ENCODE measurements at regions not wholly inside any gene's neighbourhood (a gene's known extent, or its start where the extent isn't known, plus 50 kb on each side); places are given as distances from the start of the nearest gene placed in this dataset.

- ATAC-seq (no peak), DNase-seq (ENCODE audit: low spot score) (no peak), FAIRE-seq (no peak)
- Histone ChIP-seq H3K79me2 (ENCODE audit: insufficient read depth, low read length) (no peaks in the 10 kb centered on the region), H3K9ac (ENCODE audit: insufficient read depth, low read depth, low read length) (no peak overlapping the region), H3K27me3 (ENCODE audit: control insufficient read depth in 1 of 2, insufficient read depth in 2 of 2, low read length in 2 of 2) (no peaks in the 10 kb centered on the region), H4K20me1 (ENCODE audit: insufficient read depth, low read length) (no peaks in the 10 kb centered on the region), H3K4me3 (replicated peaks in 1 of 3; ENCODE audit: insufficient read depth in 1 of 3, low read depth in 2 of 3, low read length in 3 of 3) (no peak overlapping the region), H3K36me3 (replicated peaks in 1 of 2; ENCODE audit: control insufficient read depth in 1 of 2, insufficient read depth in 2 of 2, low read length in 2 of 2) (no peaks in the 10 kb centered on the region), H2AFZ (ENCODE audit: low read length) (no peak overlapping the region), H3K4me2 (ENCODE audit: low read depth, low read length) (no peak overlapping the region), H3K4me1 (ENCODE audit: insufficient read depth, low read length) (no peaks in the 10 kb centered on the region), H3K9me3 (ENCODE audit: low read length) (peaks cover 51% of the 10 kb centered on the region), H3K27ac (ENCODE audit: extremely low read length, insufficient read depth, low read length) (no peak overlapping the region)
- TF ChIP-seq STAG1 (CRISPR knock-in tag; IDR thresholded peaks at IDR 0.05) (no peak), CREM (IDR thresholded peaks at IDR 0.05) (no peak), CREM (CRISPR knock-in tag; IDR thresholded peaks at IDR 0.05) (no peak), GATAD2A (CRISPR knock-in tag; IDR thresholded peaks at IDR 0.05) (no peak), ZSCAN12 (CRISPR knock-in tag; IDR thresholded peaks at IDR 0.05) (no peak), KLF11 (CRISPR knock-in tag; IDR thresholded peaks at IDR 0.05) (no peak)
- TF ChIP-seq, protein P1, sequence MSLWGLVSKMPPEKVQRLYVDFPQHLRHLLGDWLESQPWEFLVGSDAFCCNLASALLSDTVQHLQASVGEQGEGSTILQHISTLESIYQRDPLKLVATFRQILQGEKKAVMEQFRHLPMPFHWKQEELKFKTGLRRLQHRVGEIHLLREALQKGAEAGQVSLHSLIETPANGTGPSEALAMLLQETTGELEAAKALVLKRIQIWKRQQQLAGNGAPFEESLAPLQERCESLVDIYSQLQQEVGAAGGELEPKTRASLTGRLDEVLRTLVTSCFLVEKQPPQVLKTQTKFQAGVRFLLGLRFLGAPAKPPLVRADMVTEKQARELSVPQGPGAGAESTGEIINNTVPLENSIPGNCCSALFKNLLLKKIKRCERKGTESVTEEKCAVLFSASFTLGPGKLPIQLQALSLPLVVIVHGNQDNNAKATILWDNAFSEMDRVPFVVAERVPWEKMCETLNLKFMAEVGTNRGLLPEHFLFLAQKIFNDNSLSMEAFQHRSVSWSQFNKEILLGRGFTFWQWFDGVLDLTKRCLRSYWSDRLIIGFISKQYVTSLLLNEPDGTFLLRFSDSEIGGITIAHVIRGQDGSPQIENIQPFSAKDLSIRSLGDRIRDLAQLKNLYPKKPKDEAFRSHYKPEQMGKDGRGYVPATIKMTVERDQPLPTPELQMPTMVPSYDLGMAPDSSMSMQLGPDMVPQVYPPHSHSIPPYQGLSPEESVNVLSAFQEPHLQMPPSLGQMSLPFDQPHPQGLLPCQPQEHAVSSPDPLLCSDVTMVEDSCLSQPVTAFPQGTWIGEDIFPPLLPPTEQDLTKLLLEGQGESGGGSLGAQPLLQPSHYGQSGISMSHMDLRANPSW (CRISPR knock-in tag; IDR thresholded peaks at IDR 0.05; ENCODE audit: borderline replicate concordance) = no peak
- TF ChIP-seq, protein P2, sequence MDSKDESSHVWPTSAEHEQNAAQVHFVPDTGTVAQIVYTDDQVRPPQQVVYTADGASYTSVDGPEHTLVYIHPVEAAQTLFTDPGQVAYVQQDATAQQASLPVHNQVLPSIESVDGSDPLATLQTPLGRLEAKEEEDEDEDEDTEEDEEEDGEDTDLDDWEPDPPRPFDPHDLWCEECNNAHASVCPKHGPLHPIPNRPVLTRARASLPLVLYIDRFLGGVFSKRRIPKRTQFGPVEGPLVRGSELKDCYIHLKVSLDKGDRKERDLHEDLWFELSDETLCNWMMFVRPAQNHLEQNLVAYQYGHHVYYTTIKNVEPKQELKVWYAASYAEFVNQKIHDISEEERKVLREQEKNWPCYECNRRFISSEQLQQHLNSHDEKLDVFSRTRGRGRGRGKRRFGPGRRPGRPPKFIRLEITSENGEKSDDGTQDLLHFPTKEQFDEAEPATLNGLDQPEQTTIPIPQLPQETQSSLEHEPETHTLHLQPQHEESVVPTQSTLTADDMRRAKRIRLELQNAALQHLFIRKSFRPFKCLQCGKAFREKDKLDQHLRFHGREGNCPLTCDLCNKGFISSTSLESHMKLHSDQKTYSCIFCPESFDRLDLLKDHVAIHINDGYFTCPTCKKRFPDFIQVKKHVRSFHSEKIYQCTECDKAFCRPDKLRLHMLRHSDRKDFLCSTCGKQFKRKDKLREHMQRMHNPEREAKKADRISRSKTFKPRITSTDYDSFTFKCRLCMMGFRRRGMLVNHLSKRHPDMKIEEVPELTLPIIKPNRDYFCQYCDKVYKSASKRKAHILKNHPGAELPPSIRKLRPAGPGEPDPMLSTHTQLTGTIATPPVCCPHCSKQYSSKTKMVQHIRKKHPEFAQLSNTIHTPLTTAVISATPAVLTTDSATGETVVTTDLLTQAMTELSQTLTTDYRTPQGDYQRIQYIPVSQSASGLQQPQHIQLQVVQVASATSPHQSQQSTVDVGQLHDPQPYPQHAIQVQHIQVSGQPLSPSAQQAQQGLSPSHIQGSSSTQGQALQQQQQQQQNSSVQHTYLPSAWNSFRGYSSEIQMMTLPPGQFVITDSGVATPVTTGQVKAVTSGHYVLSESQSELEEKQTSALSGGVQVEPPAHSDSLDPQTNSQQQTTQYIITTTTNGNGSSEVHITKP (CRISPR knock-in tag; IDR thresholded peaks at IDR 0.05; ENCODE audit: low read depth) = no peak
- TF ChIP-seq, protein P3, sequence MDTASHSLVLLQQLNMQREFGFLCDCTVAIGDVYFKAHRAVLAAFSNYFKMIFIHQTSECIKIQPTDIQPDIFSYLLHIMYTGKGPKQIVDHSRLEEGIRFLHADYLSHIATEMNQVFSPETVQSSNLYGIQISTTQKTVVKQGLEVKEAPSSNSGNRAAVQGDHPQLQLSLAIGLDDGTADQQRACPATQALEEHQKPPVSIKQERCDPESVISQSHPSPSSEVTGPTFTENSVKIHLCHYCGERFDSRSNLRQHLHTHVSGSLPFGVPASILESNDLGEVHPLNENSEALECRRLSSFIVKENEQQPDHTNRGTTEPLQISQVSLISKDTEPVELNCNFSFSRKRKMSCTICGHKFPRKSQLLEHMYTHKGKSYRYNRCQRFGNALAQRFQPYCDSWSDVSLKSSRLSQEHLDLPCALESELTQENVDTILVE (CRISPR knock-in tag; IDR thresholded peaks at IDR 0.05) = no peak
- TF ChIP-seq, protein P4, sequence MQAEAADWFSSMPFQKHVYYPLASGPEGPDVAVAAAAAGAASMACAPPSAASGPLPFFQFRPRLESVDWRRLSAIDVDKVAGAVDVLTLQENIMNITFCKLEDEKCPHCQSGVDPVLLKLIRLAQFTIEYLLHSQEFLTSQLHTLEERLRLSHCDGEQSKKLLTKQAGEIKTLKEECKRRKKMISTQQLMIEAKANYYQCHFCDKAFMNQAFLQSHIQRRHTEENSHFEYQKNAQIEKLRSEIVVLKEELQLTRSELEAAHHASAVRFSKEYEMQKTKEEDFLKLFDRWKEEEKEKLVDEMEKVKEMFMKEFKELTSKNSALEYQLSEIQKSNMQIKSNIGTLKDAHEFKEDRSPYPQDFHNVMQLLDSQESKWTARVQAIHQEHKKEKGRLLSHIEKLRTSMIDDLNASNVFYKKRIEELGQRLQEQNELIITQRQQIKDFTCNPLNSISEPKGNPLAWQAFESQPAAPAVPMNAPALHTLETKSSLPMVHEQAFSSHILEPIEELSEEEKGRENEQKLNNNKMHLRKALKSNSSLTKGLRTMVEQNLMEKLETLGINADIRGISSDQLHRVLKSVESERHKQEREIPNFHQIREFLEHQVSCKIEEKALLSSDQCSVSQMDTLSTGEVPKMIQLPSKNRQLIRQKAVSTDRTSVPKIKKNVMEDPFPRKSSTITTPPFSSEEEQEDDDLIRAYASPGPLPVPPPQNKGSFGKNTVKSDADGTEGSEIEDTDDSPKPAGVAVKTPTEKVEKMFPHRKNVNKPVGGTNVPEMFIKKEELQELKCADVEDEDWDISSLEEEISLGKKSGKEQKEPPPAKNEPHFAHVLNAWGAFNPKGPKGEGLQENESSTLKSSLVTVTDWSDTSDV (CRISPR knock-in tag; IDR thresholded peaks at IDR 0.05) = no peak
- CTCF ChIA-PET (ENCODE audit: low intra/inter-chr PET ratio, low total read pairs) = no interaction called here
- POLR2A ChIA-PET = no interaction called here
- in situ Hi-C loops (cut with HindIII; ENCODE audit: extremely low pct_ligation_motif_present, low pct_unique_long_range_greater_than_20kb) (no loop called here), intact Hi-C loops (cut with micrococcal nuclease; ENCODE audit: unreplicated experiment) (loop anchor here (5.0 to 10.0 kb wide), 2 partner anchors 411 to 1013 kb away; no protein-coding TSS in a partner anchor)
- 5% methylated on average over 1 of the region's 1 CpG for WGBS (ENCODE audit: low lambda C conversion rate)
- no TSS peak for BruUV-seq (replicated peaks)
These were observed 650.8 kb downstream of the DCDC2C start for GRCh38 chr2:4354164-4354563.
